ENCODE measurements at regions not wholly inside any gene's neighbourhood (a gene's known extent, or its start where the extent isn't known, plus 50 kb on each side); places are given as distances from the start of the nearest gene placed in this dataset.

DNA sequence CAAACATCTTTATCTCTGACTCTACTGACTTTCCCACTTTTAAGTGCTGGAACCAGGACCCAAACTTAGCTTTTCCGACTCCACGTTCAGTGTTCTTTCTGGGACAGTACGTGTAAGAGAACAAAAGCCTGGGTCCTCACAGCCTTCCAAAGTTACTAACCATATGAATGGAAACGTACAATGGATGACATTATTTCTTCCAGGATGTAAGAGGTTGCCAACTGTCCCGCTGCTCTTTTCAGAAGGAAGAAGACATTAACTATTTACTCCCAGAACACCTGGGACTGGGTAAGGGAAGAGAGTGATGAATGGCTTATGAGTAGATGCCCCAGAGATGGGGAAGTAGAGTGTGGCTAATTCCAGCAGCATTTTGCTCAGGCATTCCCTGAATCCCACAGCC lies 114.7 kb downstream of the TRAPPC11 start:
- Histone ChIP-seq H2BK15ac (ENCODE audit: low read depth, low read length) (no peak overlapping the region), H4K91ac (ENCODE audit: insufficient read length, low read depth, low read length) (no peak overlapping the region), H2BK20ac (ENCODE audit: low read depth, low read length, poor library complexity, severe bottlenecking) (no peak overlapping the region), H2BK120ac (ENCODE audit: low read depth, low read length, poor library complexity, severe bottlenecking) (no peak overlapping the region), H2BK5ac (ENCODE audit: insufficient read length, low read length) (no peak overlapping the region), H2AFZ (ENCODE audit: low read length) (no peak overlapping the region), H3K23ac (ENCODE audit: insufficient read length, low read depth, low read length) (no peak overlapping the region), H3K4ac (ENCODE audit: low read depth, low read length) (no peak overlapping the region), H3K4me2 (ENCODE audit: insufficient read depth, insufficient read length, low read length) (no peak overlapping the region), H4K8ac (replicated peaks; ENCODE audit: insufficient read length, low read depth, low read length) (no peak overlapping the region), H3K4me1 (ENCODE audit: insufficient read depth, low read length) (peaks cover 4% of the 10 kb centered on the region; the same call in 1 of the 2 replicates), H3K79me1 (ENCODE audit: insufficient read depth, low read depth, low read length, poor library complexity, severe bottlenecking) (no peaks in the 10 kb centered on the region), H2BK12ac (ENCODE audit: insufficient read length, low read depth, low read length) (no peak overlapping the region), H3K9me3 (ENCODE audit: control insufficient read depth, low read depth, low read length) (no peaks in the 10 kb centered on the region), H4K20me1 (ENCODE audit: control insufficient read depth, insufficient read depth, insufficient read length) (no peaks in the 10 kb centered on the region), H3K27ac (ENCODE audit: insufficient read length, low read depth, low read length) (peak overlapping the region; percentile 35), H2AK5ac (ENCODE audit: insufficient read length, low read length) (no peak overlapping the region), H4K5ac (ENCODE audit: insufficient read length, low read depth, low read length) (no peak overlapping the region), H3T11ph (ENCODE audit: low read length) (no peak overlapping the region), H3K9ac (ENCODE audit: extremely low read depth, insufficient read length, low read length) (no peak overlapping the region), H3K18ac (ENCODE audit: insufficient read length, low read depth, low read length) (no peak overlapping the region), H3K27me3 (ENCODE audit: insufficient read depth, low read length) (no peaks in the 10 kb centered on the region), H3K79me2 (ENCODE audit: insufficient read depth, low read length) (no peaks in the 10 kb centered on the region), H3K56ac (ENCODE audit: insufficient read length, low read depth, low read length) (no peak overlapping the region), H3K23me2 (ENCODE audit: insufficient read length, low read depth, low read length, poor library complexity, severe bottlenecking) (no peaks in the 10 kb centered on the region), H3K14ac (ENCODE audit: insufficient read depth, low read length) (no peak overlapping the region)
- peaks cover 16 to 17% of the 10 kb centered on the region in 2 experiments for H3K9me3 Mint-ChIP-seq
- H3K27me3 Mint-ChIP-seq (ENCODE audit: low read depth), result no peaks in the 10 kb centered on the region
- TF ChIP-seq, protein P1, sequence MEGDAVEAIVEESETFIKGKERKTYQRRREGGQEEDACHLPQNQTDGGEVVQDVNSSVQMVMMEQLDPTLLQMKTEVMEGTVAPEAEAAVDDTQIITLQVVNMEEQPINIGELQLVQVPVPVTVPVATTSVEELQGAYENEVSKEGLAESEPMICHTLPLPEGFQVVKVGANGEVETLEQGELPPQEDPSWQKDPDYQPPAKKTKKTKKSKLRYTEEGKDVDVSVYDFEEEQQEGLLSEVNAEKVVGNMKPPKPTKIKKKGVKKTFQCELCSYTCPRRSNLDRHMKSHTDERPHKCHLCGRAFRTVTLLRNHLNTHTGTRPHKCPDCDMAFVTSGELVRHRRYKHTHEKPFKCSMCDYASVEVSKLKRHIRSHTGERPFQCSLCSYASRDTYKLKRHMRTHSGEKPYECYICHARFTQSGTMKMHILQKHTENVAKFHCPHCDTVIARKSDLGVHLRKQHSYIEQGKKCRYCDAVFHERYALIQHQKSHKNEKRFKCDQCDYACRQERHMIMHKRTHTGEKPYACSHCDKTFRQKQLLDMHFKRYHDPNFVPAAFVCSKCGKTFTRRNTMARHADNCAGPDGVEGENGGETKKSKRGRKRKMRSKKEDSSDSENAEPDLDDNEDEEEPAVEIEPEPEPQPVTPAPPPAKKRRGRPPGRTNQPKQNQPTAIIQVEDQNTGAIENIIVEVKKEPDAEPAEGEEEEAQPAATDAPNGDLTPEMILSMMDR (conservative IDR thresholded peaks at IDR 0.05), result no peak
- peak overlapping the region; percentile 93 to 96 (median 94) for H3K27ac Mint-ChIP-seq
- DNase-seq, result no peak
- WGBS (ENCODE audit: extremely low coverage, insufficient read length, low lambda C conversion rate), result no CpG with 5 or more reads among the region's 5 CpGs
- H3K36me3 Mint-ChIP-seq (ENCODE audit: insufficient read depth in 1 of 3, low read depth in 3 of 3), result peaks cover 0 to 17% (median 5%) of the 10 kb centered on the region in 3 experiments
- H3K4me3 Mint-ChIP-seq, result peak overlapping the region in 1 of 2 experiments; percentile 32; a peak in 1 of 5 replicates
- H3K4me1 Mint-ChIP-seq, result peaks cover 27 to 38% of the 10 kb centered on the region in 2 experiments

All from H9 (cell line).